ENCODE measurements at regions not wholly inside any gene's neighbourhood (a gene's known extent, or its start where the extent isn't known, plus 50 kb on each side); places are given as distances from the start of the nearest gene placed in this dataset.
"Not testable (repeated sequence)": the region's sequence is repeated elsewhere in the genome, so short reads cannot be mapped to it uniquely, and the experiment has no call there.

GRCh38 chr13:46479691-46480090 is 73.3 kb upstream of the LRCH1 start:
- DNase-seq (no peak), ATAC-seq (replicated peaks in 1 of 2) (no peak)
- Mint-ChIP-seq H3K4me1 (ENCODE audit: low read depth) (no peaks in the 10 kb centered on the region), H3K36me3 (ENCODE audit: insufficient read depth in 2 of 2) (peaks cover 5% of the 10 kb centered on the region in 2 donors), H3K9me3 (peaks cover 10% of the 10 kb centered on the region in 2 donors), H3K27me3 (ENCODE audit: low read depth) (peaks cover 10% of the 10 kb centered on the region), H3K27ac (no peak overlapping the region), H3K4me3 (no peak overlapping the region)

GRCh38 chr13:46479283-46479682 is 73.7 kb upstream of the LRCH1 start:
- peaks cover 7 to 8% of the 10 kb centered on the region in 2 donors for H3K9me3 Mint-ChIP-seq
- no peak overlapping the region for H3K4me3 Mint-ChIP-seq
- peaks cover 10% of the 10 kb centered on the region for H3K27me3 Mint-ChIP-seq (ENCODE audit: low read depth)
- peaks cover 2% of the 10 kb centered on the region in 2 donors for H3K36me3 Mint-ChIP-seq (ENCODE audit: insufficient read depth in 2 of 2)
- DNase-seq = no peak
- no peak overlapping the region for H3K27ac Mint-ChIP-seq
- no peak for ATAC-seq (replicated peaks in 1 of 2)
- H3K4me1 Mint-ChIP-seq (ENCODE audit: low read depth) = no peaks in the 10 kb centered on the region

DNA sequence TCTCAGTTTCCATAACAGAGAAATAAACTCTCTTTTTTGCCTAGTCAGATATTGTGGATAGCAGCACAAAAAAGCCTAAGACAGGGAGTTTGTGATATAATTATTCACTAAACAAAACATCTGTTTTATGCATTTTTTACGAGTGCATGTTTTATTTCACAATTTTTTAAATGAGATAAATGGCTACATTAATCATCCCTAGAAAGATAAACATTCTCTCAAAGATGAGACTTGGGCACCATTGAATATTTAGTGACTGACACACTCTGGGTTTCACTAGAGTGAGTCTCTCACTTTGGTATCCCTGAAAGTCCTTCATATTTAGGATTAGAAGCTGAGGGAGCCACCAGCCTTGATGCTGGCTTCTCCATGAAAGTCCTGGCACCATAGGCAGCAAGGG is 74.3 kb upstream of the LRCH1 start:
- Mint-ChIP-seq H3K27me3 (ENCODE audit: low read depth) (peaks cover 10% of the 10 kb centered on the region), H3K9me3 (peaks cover 5 to 7% of the 10 kb centered on the region in 2 donors), H3K4me3 (no peak overlapping the region), H3K4me1 (ENCODE audit: low read depth) (no peaks in the 10 kb centered on the region), H3K27ac (no peak overlapping the region), H3K36me3 (ENCODE audit: insufficient read depth in 2 of 2) (peaks cover 2% of the 10 kb centered on the region in 2 donors)
- ATAC-seq (replicated peaks in 1 of 2) (no peak), DNase-seq (no peak)

- H3K4me3 Mint-ChIP-seq = no peak overlapping the region
- DNase-seq (no peak), ATAC-seq (replicated peaks in 1 of 2) (no peak)
- peaks cover 10% of the 10 kb centered on the region for H3K27me3 Mint-ChIP-seq (ENCODE audit: low read depth)
- no peaks in the 10 kb centered on the region for H3K36me3 Mint-ChIP-seq (ENCODE audit: insufficient read depth in 2 of 2)
- H3K9me3 Mint-ChIP-seq = peaks cover 0 to 4% of the 10 kb centered on the region in 2 donors
- H3K4me1 Mint-ChIP-seq (ENCODE audit: low read depth) = no peaks in the 10 kb centered on the region
- H3K27ac Mint-ChIP-seq = no peak overlapping the region
These were observed 76.8 kb upstream of the LRCH1 start for GRCh38 chr13:46476174-46476573.

GRCh38 chr13:46475541-46475991 is 77.4 kb upstream of the LRCH1 start:
- H3K27ac Mint-ChIP-seq = no peak overlapping the region
- no peak for ATAC-seq (replicated peaks in 1 of 2)

GRCh38 chr13:46473806-46474205 is 79.2 kb upstream of the LRCH1 start:
- peaks cover 0 to 4% of the 10 kb centered on the region in 2 donors for H3K9me3 Mint-ChIP-seq
- ATAC-seq (replicated peaks in 1 of 2) = no peak
- peaks cover 2% of the 10 kb centered on the region for H3K27me3 Mint-ChIP-seq (ENCODE audit: low read depth)

More at GRCh38 chr13:46475541-46475991, 77.4 kb upstream of the LRCH1 start:
- DNase-seq = no peak
- peaks cover 10% of the 10 kb centered on the region for H3K27me3 Mint-ChIP-seq (ENCODE audit: low read depth)
- no peak overlapping the region for H3K4me3 Mint-ChIP-seq
- no peaks in the 10 kb centered on the region for H3K36me3 Mint-ChIP-seq (ENCODE audit: insufficient read depth in 2 of 2)
- H3K4me1 Mint-ChIP-seq (ENCODE audit: low read depth) = no peaks in the 10 kb centered on the region
- H3K9me3 Mint-ChIP-seq = peaks cover 0 to 4% of the 10 kb centered on the region in 2 donors

DNA sequence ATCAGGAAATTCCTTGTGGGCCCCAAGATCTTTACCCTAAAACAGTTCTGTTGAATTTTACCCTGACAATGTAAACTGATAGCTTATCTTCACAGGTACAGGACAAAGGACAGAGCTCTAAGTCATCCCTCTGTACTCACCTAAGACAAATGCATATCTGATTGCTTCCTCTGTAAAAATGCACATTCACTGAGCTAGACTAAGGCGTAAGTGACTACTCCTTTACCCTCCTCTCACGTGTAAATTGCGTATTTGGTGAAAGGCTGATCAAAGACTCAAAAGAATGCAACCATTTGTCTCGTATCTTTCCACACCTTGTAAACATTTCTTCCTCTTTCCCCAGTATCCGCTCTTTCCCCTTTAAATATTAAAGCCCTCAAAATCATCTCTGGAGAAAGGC is 80.6 kb upstream of the LRCH1 start:
- H3K27me3 Mint-ChIP-seq (ENCODE audit: low read depth) = no peaks in the 10 kb centered on the region
- H3K27ac Mint-ChIP-seq = no peak overlapping the region
- no peaks in the 10 kb centered on the region for H3K4me1 Mint-ChIP-seq (ENCODE audit: low read depth)
- DNase-seq = no peak
- no peak overlapping the region for H3K4me3 Mint-ChIP-seq
- no peaks in the 10 kb centered on the region for H3K36me3 Mint-ChIP-seq (ENCODE audit: insufficient read depth in 2 of 2)
- H3K9me3 Mint-ChIP-seq = peaks cover 0 to 4% of the 10 kb centered on the region in 2 donors
- no peak for ATAC-seq (replicated peaks in 1 of 2)

More at GRCh38 chr13:46473806-46474205, 79.2 kb upstream of the LRCH1 start:
- Mint-ChIP-seq H3K4me3 (no peak overlapping the region), H3K4me1 (ENCODE audit: low read depth) (no peaks in the 10 kb centered on the region), H3K36me3 (ENCODE audit: insufficient read depth in 2 of 2) (no peaks in the 10 kb centered on the region), H3K27ac (no peak overlapping the region)
- no peak for DNase-seq

GRCh38 chr13:46469699-46470098 is 82.6 kb upstream of the RUBCNL start:
- not testable (repeated sequence) for H3K36me3 Mint-ChIP-seq (ENCODE audit: insufficient read depth in 2 of 2); DNase-seq; H3K9me3 Mint-ChIP-seq; H3K27me3 Mint-ChIP-seq (ENCODE audit: low read depth); ATAC-seq (replicated peaks in 1 of 2); H3K4me1 Mint-ChIP-seq (ENCODE audit: low read depth); H3K27ac Mint-ChIP-seq; H3K4me3 Mint-ChIP-seq

DNA sequence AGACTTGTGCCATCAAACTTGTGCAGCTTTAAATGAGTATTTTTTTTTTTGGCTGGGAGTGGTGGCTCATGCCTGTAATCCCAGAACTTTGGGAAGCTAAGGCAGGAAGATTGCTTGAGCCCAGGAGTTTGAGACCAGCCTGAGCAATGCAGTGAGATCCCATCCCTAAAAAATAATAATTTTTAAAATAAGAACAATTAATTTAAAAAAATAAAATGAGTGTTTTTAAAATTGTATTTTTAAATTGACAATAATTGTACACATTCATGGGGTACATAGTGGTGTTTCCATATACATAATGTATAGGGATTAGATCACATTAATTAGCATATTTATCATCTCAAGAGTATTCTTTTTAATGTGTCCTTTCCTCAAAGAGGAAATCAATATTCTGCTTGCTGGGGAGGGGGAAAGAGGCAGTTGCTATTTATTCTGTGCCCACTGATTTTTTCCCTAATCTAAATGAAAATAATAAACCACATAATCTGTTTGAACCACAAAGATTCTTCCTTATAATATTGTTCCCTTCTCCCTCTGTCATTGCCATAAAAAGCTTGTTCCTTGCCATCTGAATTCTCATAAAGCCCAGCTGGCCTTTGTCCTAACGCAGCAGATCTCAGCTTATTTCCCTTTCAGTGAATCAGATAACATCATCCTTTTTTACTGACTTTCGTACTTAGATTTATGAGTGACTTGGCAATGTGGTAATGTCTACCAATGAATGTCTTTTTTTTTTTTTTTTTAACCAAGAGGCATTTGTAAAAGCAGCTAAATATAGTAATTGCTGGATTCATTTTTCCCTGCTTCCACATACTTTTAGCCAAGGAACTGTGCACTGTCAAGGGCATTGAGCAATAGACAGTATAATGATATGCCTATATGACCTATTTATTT is 81.8 kb upstream of the RUBCNL start:
- Mint-ChIP-seq H3K4me1 (ENCODE audit: low read depth) (no peaks in the 10 kb centered on the region), H3K27ac (no peak overlapping the region), H3K9me3 (no peaks in the 10 kb centered on the region), H3K4me3 (no peak overlapping the region), H3K27me3 (ENCODE audit: low read depth) (no peaks in the 10 kb centered on the region), H3K36me3 (ENCODE audit: insufficient read depth in 2 of 2) (no peaks in the 10 kb centered on the region)
- ATAC-seq (replicated peaks in 1 of 2) (no peak), DNase-seq (no peak)

DNA sequence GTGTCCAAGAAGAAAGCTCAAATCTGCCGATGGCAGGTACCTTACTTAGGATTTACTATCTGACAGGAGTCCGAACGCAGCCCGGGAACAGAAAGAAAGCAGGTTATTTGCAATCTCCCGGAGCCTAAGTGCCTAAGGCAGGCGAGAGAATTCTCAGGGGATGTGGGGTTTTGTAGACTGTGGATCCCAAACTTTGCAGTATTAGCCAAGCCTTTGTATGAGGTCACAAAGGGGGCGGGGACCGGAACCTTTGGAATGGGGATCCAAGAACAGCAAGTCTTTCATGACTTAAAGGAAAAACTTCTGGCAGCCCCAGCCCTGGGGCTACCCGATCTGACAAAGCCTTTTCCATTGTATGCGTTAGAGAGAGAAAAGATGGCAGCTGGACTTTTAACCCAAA is 80.6 kb upstream of the RUBCNL start:
- H3K27ac Mint-ChIP-seq; H3K4me3 Mint-ChIP-seq; H3K36me3 Mint-ChIP-seq (ENCODE audit: insufficient read depth in 2 of 2); H3K9me3 Mint-ChIP-seq; ATAC-seq (replicated peaks in 1 of 2); H3K4me1 Mint-ChIP-seq (ENCODE audit: low read depth); DNase-seq; H3K27me3 Mint-ChIP-seq (ENCODE audit: low read depth): not testable (repeated sequence)

DNA sequence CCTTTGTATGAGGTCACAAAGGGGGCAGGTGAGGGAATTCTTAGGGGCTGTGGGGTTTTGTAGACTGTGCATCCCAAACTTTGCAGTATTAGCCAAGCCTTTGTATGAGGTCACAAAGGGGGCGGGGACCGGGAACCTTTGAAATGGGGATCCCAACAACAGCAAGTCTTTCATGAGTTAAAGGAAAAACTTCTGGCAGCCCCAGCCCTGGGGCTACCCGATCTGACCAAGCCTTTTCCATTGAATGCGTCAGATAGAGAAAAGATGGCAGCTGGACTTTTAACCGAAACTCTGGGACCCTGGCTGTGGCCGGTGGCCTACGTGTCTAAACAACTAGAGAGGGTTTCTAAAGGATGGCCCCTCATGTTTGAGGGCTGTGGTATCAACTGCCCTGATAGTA is 79.0 kb upstream of the RUBCNL start:
- H3K27ac Mint-ChIP-seq; H3K9me3 Mint-ChIP-seq; H3K4me3 Mint-ChIP-seq; H3K4me1 Mint-ChIP-seq (ENCODE audit: low read depth); H3K27me3 Mint-ChIP-seq (ENCODE audit: low read depth); ATAC-seq (replicated peaks in 1 of 2); DNase-seq; H3K36me3 Mint-ChIP-seq (ENCODE audit: insufficient read depth in 2 of 2): not testable (repeated sequence)

- H3K4me1 Mint-ChIP-seq (ENCODE audit: low read depth) = no peaks in the 10 kb centered on the region
- H3K27me3 Mint-ChIP-seq (ENCODE audit: low read depth) = no peaks in the 10 kb centered on the region
- ATAC-seq (replicated peaks in 1 of 2) = no peak
- H3K36me3 Mint-ChIP-seq (ENCODE audit: insufficient read depth in 2 of 2) = no peaks in the 10 kb centered on the region
- H3K9me3 Mint-ChIP-seq = no peaks in the 10 kb centered on the region
- H3K27ac Mint-ChIP-seq = no peak overlapping the region
- no peak overlapping the region for H3K4me3 Mint-ChIP-seq
- no peak for DNase-seq
These were observed 76.7 kb upstream of the RUBCNL start for GRCh38 chr13:46463719-46464118.

DNA sequence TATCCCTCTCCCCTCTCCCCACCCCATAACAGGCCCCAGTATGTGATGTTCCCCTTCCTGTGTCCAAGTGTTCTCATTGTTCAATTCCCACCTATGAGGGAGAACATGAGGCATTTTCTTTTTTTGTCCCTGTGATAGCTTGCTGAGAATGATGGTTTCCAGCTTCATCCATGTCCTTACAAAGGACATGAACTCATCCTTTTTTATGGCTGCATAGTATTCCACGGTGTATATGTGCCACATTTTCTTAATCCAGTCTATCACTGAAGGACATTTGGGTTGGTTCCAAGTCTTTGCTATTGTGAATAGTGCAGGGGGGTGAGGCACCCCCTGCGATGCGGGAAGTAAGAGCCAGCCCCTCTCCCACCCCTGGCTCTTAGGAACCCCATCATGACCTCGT is 73.2 kb upstream of the RUBCNL start:
- not testable (repeated sequence) for DNase-seq; H3K27ac Mint-ChIP-seq; H3K36me3 Mint-ChIP-seq (ENCODE audit: insufficient read depth in 2 of 2); H3K9me3 Mint-ChIP-seq; H3K27me3 Mint-ChIP-seq (ENCODE audit: low read depth); H3K4me3 Mint-ChIP-seq; H3K4me1 Mint-ChIP-seq (ENCODE audit: low read depth); ATAC-seq (replicated peaks in 1 of 2)

DNA sequence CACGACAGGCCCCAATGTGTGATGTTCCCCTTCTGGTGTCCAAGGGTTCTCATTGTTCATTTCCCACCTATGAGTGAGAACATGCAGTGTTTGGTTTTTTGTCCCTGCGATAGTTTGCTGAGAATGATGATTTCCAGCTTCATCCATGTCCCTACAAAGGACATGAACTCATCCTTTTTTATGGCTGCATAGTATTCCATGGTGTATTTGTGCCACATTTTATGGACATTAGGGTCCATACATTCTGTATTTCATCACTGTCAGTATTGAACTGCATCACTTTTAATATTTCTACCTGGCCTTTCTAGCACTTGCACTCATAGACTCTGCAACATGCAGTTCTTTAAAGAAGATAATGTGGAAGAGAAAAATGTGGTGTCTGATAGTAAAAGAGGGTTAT is 70.2 kb upstream of the RUBCNL start:
- not testable (repeated sequence) for H3K36me3 Mint-ChIP-seq (ENCODE audit: insufficient read depth in 2 of 2); H3K4me1 Mint-ChIP-seq (ENCODE audit: low read depth); H3K27ac Mint-ChIP-seq; ATAC-seq (replicated peaks in 1 of 2); H3K4me3 Mint-ChIP-seq; DNase-seq; H3K27me3 Mint-ChIP-seq (ENCODE audit: low read depth); H3K9me3 Mint-ChIP-seq
